Activated CD4-positive, alpha-beta T cell treated with anti-CD3 and anti-CD28 coated beads for 36 hours (primary cell): ENCODE measurements at regions not wholly inside any gene's neighbourhood (a gene's known extent, or its start where the extent isn't known, plus 50 kb on each side); places are given as distances from the start of the nearest gene placed in this dataset.

Experiments used
- ATAC-seq: fragments of 200-7000 bp; cut with Tn5 transposase; one replicate; pipeline ENCODE4 v1.10.0; 2021; ENCODE audit warnings: mild to moderate bottlenecking, moderate library complexity
- CTCF ChIA-PET: fragments of 350-600 bp; sonication (Branson Sonifier 250); formaldehyde crosslinking; loops from one replicate; lab custom pipeline; 2021; ENCODE audit warnings: antibody characterized with exemption; lab: Charles Lee
- POLR2A ChIA-PET: fragments of 350-600 bp; sonication (Branson Sonifier 250); formaldehyde crosslinking; loops from one replicate; lab custom pipeline; 2021; ENCODE audit warnings: antibody characterized with exemption, inconsistent platforms; lab: Charles Lee
- DNase-seq: peaks from one replicate; pipeline ENCODE4 v3.0.0-alpha.2; 2020
- H3K27ac Mint-ChIP-seq: one replicate; pipeline ENCODE4 v1.8.0; 2021; ENCODE audit warnings: mixed read lengths
- H3K27me3 Mint-ChIP-seq: one replicate; pipeline ENCODE4 v1.8.0; 2021; ENCODE audit warnings: mixed read lengths
- H3K36me3 Mint-ChIP-seq: one replicate; pipeline ENCODE4 v1.8.0; 2021; ENCODE audit warnings: low read depth, mixed read lengths
- H3K4me1 Mint-ChIP-seq: one replicate; pipeline ENCODE4 v1.8.0; 2021; ENCODE audit warnings: mixed read lengths
- H3K4me3 Mint-ChIP-seq: one replicate; pipeline ENCODE4 v1.8.0; 2021; ENCODE audit warnings: mild to moderate bottlenecking, moderate library complexity, mixed read lengths
- H3K9me3 Mint-ChIP-seq: one replicate; pipeline ENCODE4 v1.8.0; 2021; ENCODE audit warnings: low read depth, mixed read lengths
- intact Hi-C, 2 experiments: fragments of 100-400 bp; cut with DNase I in 1 of 2; cut with micrococcal nuclease in 1 of 2; formaldehyde crosslinking; loops; one replicate each; pipeline versions ENCODE4 v1.14.2 to v1.15.1; 2022 to 2024; cut with DNase I, micrococcal nuclease

DNA sequence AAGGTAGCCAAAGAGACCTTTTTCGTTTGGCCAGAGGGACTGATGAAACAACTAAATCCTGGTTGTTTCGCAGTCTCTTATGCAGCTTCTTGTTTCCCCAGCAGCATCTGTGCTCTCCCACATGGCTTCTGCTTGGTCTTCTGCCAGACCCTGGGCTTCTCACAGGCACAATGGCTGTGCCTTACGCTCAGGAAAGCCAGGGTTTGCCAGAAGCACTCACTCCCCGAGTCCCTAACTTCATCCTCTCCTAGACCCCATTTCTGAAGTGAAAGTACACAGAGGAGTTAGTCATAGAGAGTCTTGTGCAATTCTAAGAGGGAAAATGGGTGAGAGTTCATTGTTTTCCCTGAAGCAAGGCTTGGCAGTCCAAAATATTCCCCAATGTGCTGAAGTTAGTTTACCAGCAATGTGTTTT lies 121.7 kb downstream of the EVX1 start:
- H3K27ac Mint-ChIP-seq = no peak overlapping the region
- DNase-seq (no peak), ATAC-seq (no peak)
- intact Hi-C loops = no loop called here
- H3K36me3 Mint-ChIP-seq = no peaks in the 10 kb centered on the region
- H3K27me3 Mint-ChIP-seq = no peaks in the 10 kb centered on the region
- no peaks in the 10 kb centered on the region for H3K9me3 Mint-ChIP-seq
- POLR2A ChIA-PET = no interaction called here
- H3K4me3 Mint-ChIP-seq = no peak overlapping the region
- no peaks in the 10 kb centered on the region for H3K4me1 Mint-ChIP-seq
- CTCF ChIA-PET = no interaction called here

DNA sequence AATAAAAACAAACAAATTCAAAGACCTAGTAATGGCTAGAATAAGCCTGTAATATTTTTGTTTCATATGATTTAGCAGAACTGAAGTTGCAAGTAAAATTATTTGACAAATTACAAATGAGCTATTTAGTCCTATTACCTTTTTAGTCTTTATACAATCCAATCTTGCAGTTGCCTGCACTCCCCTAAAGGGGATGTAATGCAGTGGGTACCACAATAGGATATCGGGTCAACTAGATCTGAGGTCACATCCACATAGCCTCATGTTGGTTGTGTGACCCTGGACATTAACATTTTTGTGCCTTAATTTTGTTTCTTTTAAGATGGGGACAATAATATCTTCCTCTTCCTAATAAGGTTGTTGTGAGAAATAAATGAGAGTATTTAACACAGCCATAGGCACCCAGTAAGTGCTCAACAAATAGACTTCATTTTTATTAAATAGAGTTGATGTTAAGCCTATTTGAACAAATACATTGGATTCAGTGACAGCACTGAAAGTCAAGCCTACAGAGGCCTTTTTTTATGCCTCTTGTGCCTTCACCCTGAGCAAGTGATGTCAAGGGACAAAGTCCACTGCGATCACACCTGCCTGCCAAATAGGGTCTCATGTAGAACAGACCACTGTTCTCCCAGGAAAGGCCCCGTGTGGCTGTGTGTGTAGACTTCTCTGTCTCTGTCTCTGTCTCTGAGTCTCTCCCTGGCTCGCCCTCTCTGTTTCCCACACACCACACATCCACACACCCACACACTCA lies 124.8 kb downstream of the EVX1 start:
- POLR2A ChIA-PET = no interaction called here
- ATAC-seq (no peak), DNase-seq (no peak)
- no peaks in the 10 kb centered on the region for H3K27me3 Mint-ChIP-seq
- no peak overlapping the region for H3K4me3 Mint-ChIP-seq
- intact Hi-C loops = no loop called here
- CTCF ChIA-PET = no interaction called here
- H3K36me3 Mint-ChIP-seq = no peaks in the 10 kb centered on the region
- H3K4me1 Mint-ChIP-seq = no peaks in the 10 kb centered on the region
- no peaks in the 10 kb centered on the region for H3K9me3 Mint-ChIP-seq
- no peak overlapping the region for H3K27ac Mint-ChIP-seq

DNA sequence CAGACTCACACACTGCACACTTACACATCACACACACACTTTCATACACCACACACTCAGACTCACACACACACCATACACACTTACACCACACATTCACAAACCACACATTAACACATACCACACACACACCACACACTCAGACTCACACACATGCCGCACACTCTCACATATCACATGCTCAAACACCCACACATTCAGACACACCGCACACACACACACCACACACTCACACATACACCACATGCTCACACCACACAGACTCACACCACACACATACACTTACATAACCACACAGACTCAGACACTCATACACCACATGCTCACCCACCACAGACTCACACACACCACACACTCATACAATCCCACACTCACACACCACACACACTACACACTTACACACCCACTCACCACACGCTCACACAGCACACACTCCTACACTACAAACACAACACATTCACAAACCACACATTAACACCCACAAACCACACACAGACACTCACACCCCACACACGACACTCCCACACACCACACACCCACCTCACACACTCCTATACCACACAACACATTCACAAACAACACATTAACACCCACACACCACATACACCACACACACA lies 125.4 kb downstream of the EVX1 start:
- Mint-ChIP-seq H3K27ac (no peak overlapping the region), H3K36me3 (no peaks in the 10 kb centered on the region), H3K4me3 (no peak overlapping the region), H3K4me1 (no peaks in the 10 kb centered on the region), H3K9me3 (no peaks in the 10 kb centered on the region), H3K27me3 (no peaks in the 10 kb centered on the region)
- ChIA-PET CTCF (no interaction called here), POLR2A (no interaction called here)
- intact Hi-C loops = no loop called here
- ATAC-seq (no peak), DNase-seq (no peak)

DNA sequence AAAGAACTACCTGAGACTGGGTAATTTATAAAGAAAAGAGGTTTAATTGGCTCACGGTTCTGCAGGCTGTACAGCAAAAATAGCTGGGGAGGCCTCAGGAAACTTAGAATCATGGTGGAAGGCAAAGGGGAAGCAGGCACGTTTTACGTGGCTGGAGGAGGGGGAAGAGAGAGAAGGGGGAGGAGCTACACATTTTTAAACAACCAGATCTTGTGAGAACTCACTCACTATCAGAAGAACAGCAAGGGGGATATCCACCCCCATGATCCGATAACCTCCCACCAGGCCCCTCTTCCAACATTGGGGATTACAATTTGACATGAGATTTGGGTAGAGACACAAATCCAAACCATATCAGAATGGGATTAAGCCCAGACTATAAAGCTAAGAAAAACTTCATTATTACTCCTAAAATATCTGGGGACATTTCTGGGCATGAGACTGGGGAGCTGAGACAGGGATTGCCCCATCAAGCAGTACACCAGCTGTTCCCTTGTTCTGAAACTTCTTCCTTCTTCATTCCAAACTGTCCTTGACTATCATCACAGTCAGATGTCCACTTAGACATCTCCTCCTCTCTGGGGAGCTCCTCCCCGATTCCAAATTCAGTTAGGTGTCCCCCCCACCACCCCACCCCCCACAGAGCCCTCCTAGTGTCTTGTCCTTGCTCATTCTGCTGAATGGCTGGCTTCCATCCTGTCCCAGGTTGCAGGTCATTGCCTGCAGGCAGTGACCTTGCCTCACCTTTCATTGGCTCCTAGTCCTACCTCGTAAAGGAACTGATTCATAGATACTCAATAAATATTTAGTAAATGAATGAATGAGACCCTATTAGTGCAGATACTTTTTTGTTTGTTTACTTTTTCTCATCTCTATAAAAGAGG lies 132.6 kb downstream of the EVX1 start:
- CTCF ChIA-PET = interaction anchor here (0.6 kb wide), 1 partner anchor 446 kb away, joined by 5 read pairs; no protein-coding TSS in a partner anchor
- Mint-ChIP-seq H3K36me3 (no peaks in the 10 kb centered on the region), H3K4me3 (no peak overlapping the region), H3K27ac (no peak overlapping the region), H3K27me3 (peaks cover 18% of the 10 kb centered on the region), H3K9me3 (no peaks in the 10 kb centered on the region), H3K4me1 (no peaks in the 10 kb centered on the region)
- ATAC-seq (no peak), DNase-seq (no peak)
- intact Hi-C loops = no loop called here
- POLR2A ChIA-PET = no interaction called here

DNA sequence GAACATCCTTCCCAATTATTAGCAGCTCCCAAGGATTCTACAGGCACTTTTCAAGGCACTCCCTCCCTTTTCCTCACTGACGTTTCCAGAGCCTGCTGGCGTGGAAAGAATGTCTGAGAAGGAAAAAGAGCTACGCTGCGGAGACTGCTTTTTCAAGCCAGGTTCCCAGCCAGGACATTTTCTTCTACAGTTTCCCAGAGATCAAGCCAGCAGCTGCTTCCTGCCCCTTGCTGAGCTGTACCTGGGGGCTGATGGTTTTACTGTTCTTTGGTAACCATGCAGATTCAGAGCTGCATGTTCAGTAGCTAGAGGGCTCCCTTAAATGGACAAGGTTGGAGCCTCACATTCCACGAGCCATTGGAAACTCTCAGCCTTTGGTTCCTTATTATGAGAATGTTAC lies 133.4 kb downstream of the EVX1 start:
- ChIA-PET POLR2A (no interaction called here), CTCF (no interaction called here)
- Mint-ChIP-seq H3K9me3 (no peaks in the 10 kb centered on the region), H3K4me3 (no peak overlapping the region), H3K36me3 (no peaks in the 10 kb centered on the region), H3K27me3 (peaks cover 18% of the 10 kb centered on the region), H3K27ac (no peak overlapping the region), H3K4me1 (no peaks in the 10 kb centered on the region)
- no peak for ATAC-seq
- intact Hi-C loops = no loop called here
- DNase-seq = no peak

DNA sequence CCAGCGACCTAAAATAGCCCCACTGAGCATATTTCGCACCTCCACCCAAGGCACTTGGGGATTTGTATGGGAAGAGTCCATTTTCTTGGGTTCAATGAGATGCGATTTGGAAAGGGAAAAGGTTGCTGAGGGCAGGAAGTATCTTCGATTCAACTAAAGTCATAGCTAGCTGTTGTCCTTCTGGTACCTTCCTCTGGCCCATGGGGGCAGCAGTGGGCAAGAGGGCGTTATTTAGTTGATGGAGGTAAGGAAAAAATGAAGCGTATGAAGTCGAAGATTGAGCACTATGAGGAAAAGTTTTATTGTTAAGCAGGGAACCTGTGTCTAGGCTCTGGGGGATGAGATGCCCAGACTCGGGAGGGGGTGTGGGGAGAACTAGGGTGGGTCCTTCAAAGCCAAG lies 135.4 kb downstream of the EVX1 start:
- intact Hi-C loops = no loop called here
- Mint-ChIP-seq H3K27me3 (peaks cover 18% of the 10 kb centered on the region), H3K36me3 (no peaks in the 10 kb centered on the region), H3K27ac (no peak overlapping the region), H3K4me1 (no peaks in the 10 kb centered on the region), H3K4me3 (no peak overlapping the region), H3K9me3 (no peaks in the 10 kb centered on the region)
- CTCF ChIA-PET = no interaction called here
- ATAC-seq = no peak
- no peak for DNase-seq
- POLR2A ChIA-PET = no interaction called here

DNA sequence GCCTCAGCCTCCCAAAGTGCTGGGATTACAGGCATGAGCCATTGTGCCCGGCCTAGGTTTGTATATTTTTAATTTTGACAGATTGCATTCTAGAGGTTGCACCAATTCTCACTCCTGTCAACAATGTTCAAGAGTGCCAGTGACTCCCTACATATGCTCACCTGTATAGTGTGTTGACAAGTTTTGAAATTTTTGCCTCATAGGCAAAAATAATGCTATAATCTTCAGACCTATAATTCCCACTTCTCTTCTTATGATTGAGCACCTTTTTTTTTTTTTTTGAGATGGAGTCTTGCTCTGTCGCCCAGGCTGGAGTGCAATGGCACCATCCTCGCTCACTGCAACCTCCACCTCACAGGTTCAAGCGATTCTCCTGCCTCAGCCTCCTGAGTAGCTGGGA lies 139.7 kb downstream of the EVX1 start:
- no peak for DNase-seq
- intact Hi-C loops = no loop called here
- no peaks in the 10 kb centered on the region for H3K9me3 Mint-ChIP-seq
- ATAC-seq = no peak
- H3K4me1 Mint-ChIP-seq = no peaks in the 10 kb centered on the region
- no peaks in the 10 kb centered on the region for H3K36me3 Mint-ChIP-seq
- ChIA-PET POLR2A (no interaction called here), CTCF (no interaction called here)
- peaks cover 16% of the 10 kb centered on the region for H3K27me3 Mint-ChIP-seq
- H3K4me3 Mint-ChIP-seq = no peak overlapping the region
- H3K27ac Mint-ChIP-seq = no peak overlapping the region

DNA sequence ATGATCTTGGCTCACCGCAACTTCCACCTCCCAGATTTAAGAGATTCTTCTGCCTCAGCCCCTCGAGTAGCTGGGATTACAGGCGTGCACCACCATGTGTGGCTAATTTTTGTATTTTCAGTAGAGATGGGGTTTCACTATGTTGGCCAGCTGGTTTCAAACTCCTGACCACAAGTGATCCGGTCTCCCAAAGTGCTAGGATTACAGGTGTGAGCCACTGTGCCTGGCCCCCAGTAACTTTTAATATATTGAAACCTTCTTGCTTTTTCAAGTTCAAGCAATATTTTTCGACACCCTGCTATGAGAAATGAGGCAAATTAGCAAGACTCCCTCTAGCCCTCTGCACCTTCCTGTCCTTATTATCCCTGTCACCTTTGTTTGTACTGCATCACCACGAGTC lies 144.0 kb downstream of the EVX1 start:
- Mint-ChIP-seq H3K27me3 (peaks cover 36% of the 10 kb centered on the region), H3K4me3 (no peak overlapping the region), H3K27ac (no peak overlapping the region), H3K9me3 (no peaks in the 10 kb centered on the region), H3K36me3 (no peaks in the 10 kb centered on the region), H3K4me1 (no peaks in the 10 kb centered on the region)
- DNase-seq (no peak), ATAC-seq (no peak)
- ChIA-PET POLR2A (no interaction called here), CTCF (no interaction called here)
- intact Hi-C loops = no loop called here

DNA sequence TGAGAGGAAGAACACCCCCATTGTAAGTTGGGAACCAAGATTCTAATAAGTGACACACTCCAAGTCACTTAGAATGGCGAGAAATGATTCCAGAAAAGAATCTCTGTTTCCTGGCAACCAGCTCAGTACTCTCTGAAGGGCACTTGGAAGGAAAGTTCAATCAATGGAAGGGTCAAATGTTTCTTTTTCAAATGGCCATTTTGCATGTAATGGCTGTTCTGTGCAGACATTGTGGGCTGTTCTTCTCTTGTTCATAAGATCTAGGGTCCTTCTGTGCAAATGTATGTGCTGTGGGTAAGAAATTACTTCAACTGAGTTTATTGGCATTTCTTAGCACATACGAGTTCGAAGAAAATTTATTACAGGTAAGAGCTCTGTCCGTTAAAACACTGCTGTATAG lies 145.3 kb downstream of the EVX1 start:
- H3K4me3 Mint-ChIP-seq = no peak overlapping the region
- intact Hi-C loops = no loop called here
- H3K36me3 Mint-ChIP-seq = no peaks in the 10 kb centered on the region
- no peaks in the 10 kb centered on the region for H3K4me1 Mint-ChIP-seq
- POLR2A ChIA-PET = no interaction called here
- peaks cover 41% of the 10 kb centered on the region for H3K27me3 Mint-ChIP-seq
- CTCF ChIA-PET = no interaction called here
- no peak for ATAC-seq
- no peak overlapping the region for H3K27ac Mint-ChIP-seq
- no peak for DNase-seq
- H3K9me3 Mint-ChIP-seq = no peaks in the 10 kb centered on the region

DNA sequence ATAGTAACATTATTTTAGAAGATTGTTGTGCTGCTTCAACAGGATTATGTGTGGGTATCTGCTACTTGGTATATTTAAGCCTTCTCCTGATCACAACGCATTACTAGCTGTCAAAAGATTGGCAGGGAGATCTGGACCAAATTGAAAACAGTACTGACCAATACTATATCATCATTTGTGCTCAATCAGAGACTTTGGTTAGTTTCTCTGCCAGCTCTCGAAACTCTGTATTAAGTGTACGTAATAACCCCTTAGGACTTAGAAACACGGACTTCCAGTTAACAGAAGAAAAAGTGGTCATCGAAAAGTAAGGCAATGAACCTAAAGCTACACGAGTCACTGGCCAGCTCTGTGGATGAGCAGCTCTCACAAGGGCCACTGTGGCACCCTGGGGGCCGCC lies 146.0 kb downstream of the EVX1 start:
- intact Hi-C loops = no loop called here
- no peak overlapping the region for H3K4me3 Mint-ChIP-seq
- no peak for DNase-seq
- H3K4me1 Mint-ChIP-seq = no peaks in the 10 kb centered on the region
- ATAC-seq = no peak
- ChIA-PET POLR2A (no interaction called here), CTCF (interaction anchor here (0.7 kb wide), 1 partner anchor 11 kb away, joined by 3 read pairs; no protein-coding TSS in a partner anchor)
- H3K27me3 Mint-ChIP-seq = peaks cover 41% of the 10 kb centered on the region
- H3K27ac Mint-ChIP-seq = no peak overlapping the region
- no peaks in the 10 kb centered on the region for H3K36me3 Mint-ChIP-seq
- H3K9me3 Mint-ChIP-seq = no peaks in the 10 kb centered on the region

DNA sequence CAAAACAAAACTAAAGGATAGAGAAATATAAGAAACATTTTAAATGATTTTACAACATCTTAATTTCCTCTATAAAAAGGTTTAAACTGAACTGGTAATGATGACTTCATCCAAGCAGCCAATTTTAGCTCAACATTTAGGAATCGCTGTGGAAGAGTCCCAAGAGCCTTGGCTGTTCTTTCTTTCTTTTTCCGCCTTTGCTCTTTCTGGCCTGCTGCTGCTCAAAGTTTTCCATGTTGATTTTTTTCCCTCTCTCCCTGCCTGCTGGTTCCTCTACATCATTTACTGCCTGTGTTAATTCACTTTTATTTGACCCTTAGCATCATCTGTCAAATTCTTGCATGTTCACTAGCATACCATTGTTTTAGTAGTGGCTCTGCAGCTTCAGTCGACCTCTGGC lies 146.9 kb downstream of the EVX1 start:
- Mint-ChIP-seq H3K27me3 (peaks cover 46% of the 10 kb centered on the region), H3K4me1 (no peaks in the 10 kb centered on the region), H3K27ac (no peak overlapping the region), H3K9me3 (no peaks in the 10 kb centered on the region), H3K36me3 (no peaks in the 10 kb centered on the region), H3K4me3 (no peak overlapping the region)
- CTCF ChIA-PET = no interaction called here
- intact Hi-C loops = no loop called here
- ATAC-seq (no peak), DNase-seq (no peak)
- POLR2A ChIA-PET = no interaction called here

DNA sequence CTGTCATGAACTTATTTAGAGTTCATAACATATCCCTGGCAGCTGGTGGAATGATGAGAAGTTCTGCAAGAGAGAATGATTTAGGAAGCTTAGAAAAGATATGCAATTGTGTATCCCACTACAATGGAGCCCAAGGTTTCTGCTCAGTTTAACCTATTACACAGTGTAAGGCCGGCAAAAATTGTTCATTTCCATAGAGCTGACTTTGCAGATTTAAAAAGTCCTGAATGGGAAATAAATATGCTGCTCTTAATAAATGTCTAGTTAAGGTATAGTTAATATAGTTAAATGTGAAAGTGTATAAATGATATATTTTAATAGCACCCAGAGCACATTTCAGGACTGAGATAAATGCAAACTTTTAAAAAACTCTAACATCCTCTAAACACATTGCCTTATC lies 149.9 kb downstream of the EVX1 start:
- peaks cover 51% of the 10 kb centered on the region for H3K27me3 Mint-ChIP-seq
- DNase-seq = no peak
- ChIA-PET CTCF (no interaction called here), POLR2A (no interaction called here)
- H3K4me3 Mint-ChIP-seq = no peak overlapping the region
- H3K36me3 Mint-ChIP-seq = no peaks in the 10 kb centered on the region
- no peaks in the 10 kb centered on the region for H3K9me3 Mint-ChIP-seq
- intact Hi-C loops = no loop called here
- H3K4me1 Mint-ChIP-seq = no peaks in the 10 kb centered on the region
- H3K27ac Mint-ChIP-seq = no peak overlapping the region
- ATAC-seq = no peak
